Naive thymus-derived CD4-positive, alpha-beta T cell (primary cell): ENCODE measurements at regions not wholly inside any gene's neighbourhood (a gene's known extent, or its start where the extent isn't known, plus 50 kb on each side); places are given as distances from the start of the nearest gene placed in this dataset.

Experiments
- ATAC-seq: fragments of 150-1000 bp; cut with Tn5 transposase; 2 replicates; pipeline ENCODE4 v1.10.0; 2021; ENCODE audit warnings: mild to moderate bottlenecking, moderate library complexity
- CTCF ChIA-PET: fragments of 350-600 bp; sonication (Branson Sonifier 250); formaldehyde crosslinking; loops from one replicate; lab custom pipeline; 2021; ENCODE audit warnings: antibody characterized with exemption; lab: Charles Lee
- POLR2A ChIA-PET: fragments of 350-600 bp; sonication (Branson Sonifier 250); formaldehyde crosslinking; loops from one replicate; lab custom pipeline; 2021; ENCODE audit warnings: antibody characterized with exemption, inconsistent platforms; lab: Charles Lee
- DNase-seq, 9 donors: peaks; one replicate each; pipeline versions ENCODE4 v3.0.0 to v3.0.0-alpha.2; 2020 to 2022; ENCODE audit warnings: mixed read lengths in 1 of 9
- H3K27ac ChIP-seq: one replicate; pipeline ENCODE4 v1.7.0; 2013; ENCODE audit warnings: mild to moderate bottlenecking, low read depth, low read length, moderate library complexity
- H3K27me3 ChIP-seq, 2 donors: one replicate each; pipeline ENCODE4 v1.7.0; 2013; ENCODE audit warnings: low read length in 2 of 2, mild to moderate bottlenecking in 2 of 2, moderate library complexity in 2 of 2; ENCODE audit not compliant: control insufficient read depth in 2 of 2, insufficient read depth in 2 of 2
- H3K36me3 ChIP-seq, 3 experiments: 1 replicate in 2 of 3; 2 replicates in 1 of 3; pipeline ENCODE4 v1.7.0; 2013; ENCODE audit warnings: low read length in 3 of 3, mild to moderate bottlenecking in 3 of 3, moderate library complexity in 1 of 3; ENCODE audit not compliant: insufficient read depth in 3 of 3, control insufficient read depth in 2 of 3
- H3K4me1 ChIP-seq, 2 donors: one replicate each; pipeline ENCODE4 v1.7.0; 2013; ENCODE audit warnings: low read length in 2 of 2, mild to moderate bottlenecking in 2 of 2, moderate library complexity in 1 of 2; ENCODE audit not compliant: control insufficient read depth in 2 of 2, insufficient read depth in 2 of 2
- H3K4me3 ChIP-seq: 2 replicates; pipeline ENCODE4 v1.7.0; 2013; ENCODE audit warnings: mild to moderate bottlenecking, low read length
- H3K9me3 ChIP-seq, 3 experiments: 1 replicate in 2 of 3; 2 replicates in 1 of 3; pipeline ENCODE4 v1.7.0; 2013; ENCODE audit warnings: low read length in 3 of 3; ENCODE audit not compliant: control insufficient read depth in 2 of 3
- H3K27ac Mint-ChIP-seq, 9 donors: one replicate each; pipeline ENCODE4 v1.8.0; 2020 to 2022; ENCODE audit warnings: mixed read lengths in 9 of 9, mild to moderate bottlenecking in 8 of 9, moderate library complexity in 5 of 9, inconsistent platforms in 2 of 9
- H3K27me3 Mint-ChIP-seq, 5 donors: one replicate each; pipeline ENCODE4 v1.8.0; 2021 to 2022; ENCODE audit warnings: mixed read lengths in 5 of 5, mild to moderate bottlenecking in 1 of 5
- H3K36me3 Mint-ChIP-seq, 5 donors: one replicate each; pipeline ENCODE4 v1.8.0; 2020 to 2022; ENCODE audit warnings: mixed read lengths in 5 of 5, mild to moderate bottlenecking in 3 of 5, inconsistent platforms in 1 of 5
- H3K4me1 Mint-ChIP-seq, 7 donors: one replicate each; pipeline ENCODE4 v1.8.0; 2020 to 2022; ENCODE audit warnings: mixed read lengths in 7 of 7, mild to moderate bottlenecking in 3 of 7, inconsistent platforms in 1 of 7
- H3K4me3 Mint-ChIP-seq, 10 donors: one replicate each; pipeline ENCODE4 v1.8.0; 2020 to 2022; ENCODE audit warnings: mild to moderate bottlenecking in 10 of 10, mixed read lengths in 10 of 10, moderate library complexity in 6 of 10, inconsistent platforms in 2 of 10
- H3K9me3 Mint-ChIP-seq, 11 donors: one replicate each; pipeline ENCODE4 v1.8.0; 2020 to 2022; ENCODE audit warnings: mixed read lengths in 11 of 11, mild to moderate bottlenecking in 4 of 11, inconsistent platforms in 1 of 11, moderate library complexity in 1 of 11
- intact Hi-C, 2 donors: fragments of 100-400 bp; cut with micrococcal nuclease; formaldehyde crosslinking; loops; one replicate each; pipeline ENCODE4 v1.15.1; 2023

- no peaks in the 10 kb centered on the region for H3K4me1 ChIP-seq
- Mint-ChIP-seq H3K4me1 (no peaks in the 10 kb centered on the region), H3K9me3 (peaks cover 0 to 2% (median 0%) of the 10 kb centered on the region in 11 donors), H3K27me3 (peaks cover 0 to 23% (median 19%) of the 10 kb centered on the region in 5 donors), H3K36me3 (no peaks in the 10 kb centered on the region), H3K27ac (no peak overlapping the region), H3K4me3 (no peak overlapping the region)
- no peaks in the 10 kb centered on the region for H3K36me3 ChIP-seq
- no peaks in the 10 kb centered on the region for H3K27me3 ChIP-seq
- intact Hi-C loops: no loop called here
- CTCF ChIA-PET: interaction anchor here (0.7 kb wide), 1 partner anchor 31 kb away, joined by 4 read pairs; no protein-coding TSS in a partner anchor
- H3K27ac ChIP-seq: no peak overlapping the region
- H3K9me3 ChIP-seq: no peaks in the 10 kb centered on the region
- ATAC-seq (no peak), DNase-seq (no peak)
- no peak overlapping the region for H3K4me3 ChIP-seq
- POLR2A ChIA-PET: no interaction called here
Observed at GRCh38 chr1:170402476-170403311, 129.3 kb upstream of the GORAB start.

GRCh38 chr1:170407138-170407537 lies 124.8 kb upstream of the GORAB start:
- CTCF ChIA-PET: no interaction called here
- Histone ChIP-seq H3K36me3 (no peaks in the 10 kb centered on the region), H3K9me3 (no peaks in the 10 kb centered on the region), H3K27me3 (no peaks in the 10 kb centered on the region), H3K4me3 (no peak overlapping the region), H3K27ac (no peak overlapping the region), H3K4me1 (no peaks in the 10 kb centered on the region)
- POLR2A ChIA-PET: no interaction called here
- Mint-ChIP-seq H3K36me3 (no peaks in the 10 kb centered on the region), H3K4me1 (no peaks in the 10 kb centered on the region), H3K4me3 (no peak overlapping the region), H3K27me3 (peaks cover 0 to 26% (median 8%) of the 10 kb centered on the region in 5 donors), H3K9me3 (peaks cover 0 to 2% (median 0%) of the 10 kb centered on the region in 11 donors), H3K27ac (no peak overlapping the region)
- no peak for DNase-seq
- no peak for ATAC-seq
- intact Hi-C loops: no loop called here

GRCh38 chr1:170407581-170407980 lies 124.4 kb upstream of the GORAB start:
- Histone ChIP-seq H3K27ac (no peak overlapping the region), H3K9me3 (no peaks in the 10 kb centered on the region), H3K36me3 (no peaks in the 10 kb centered on the region), H3K4me3 (no peak overlapping the region), H3K27me3 (no peaks in the 10 kb centered on the region), H3K4me1 (no peaks in the 10 kb centered on the region)
- no peaks in the 10 kb centered on the region for H3K36me3 Mint-ChIP-seq
- H3K9me3 Mint-ChIP-seq: peaks cover 0 to 2% (median 0%) of the 10 kb centered on the region in 11 donors
- no peak overlapping the region for H3K27ac Mint-ChIP-seq
- ChIA-PET CTCF (no interaction called here), POLR2A (no interaction called here)
- intact Hi-C loops: no loop called here
- ATAC-seq (no peak), DNase-seq (no peak)
- no peak overlapping the region for H3K4me3 Mint-ChIP-seq
- H3K4me1 Mint-ChIP-seq: no peaks in the 10 kb centered on the region
- H3K27me3 Mint-ChIP-seq: peaks cover 0 to 27% (median 8%) of the 10 kb centered on the region in 5 donors

GRCh38 chr1:170410401-170411166 lies 121.4 kb upstream of the GORAB start:
- intact Hi-C loops: loop anchor here in 1 of 2 donors (10.0 kb wide), 1 partner anchor 64 kb away; no protein-coding TSS in a partner anchor
- Histone ChIP-seq H3K4me3 (no peak overlapping the region), H3K27me3 (no peaks in the 10 kb centered on the region), H3K9me3 (no peaks in the 10 kb centered on the region), H3K36me3 (no peaks in the 10 kb centered on the region), H3K4me1 (no peaks in the 10 kb centered on the region), H3K27ac (no peak overlapping the region)
- ChIA-PET POLR2A (no interaction called here), CTCF (no interaction called here)
- Mint-ChIP-seq H3K27me3 (peaks cover 0 to 38% (median 12%) of the 10 kb centered on the region in 5 donors), H3K27ac (peak overlapping the region in 1 of 9 donors; percentile 69), H3K4me1 (no peaks in the 10 kb centered on the region), H3K9me3 (peaks cover 0 to 2% (median 0%) of the 10 kb centered on the region in 11 donors), H3K36me3 (no peaks in the 10 kb centered on the region), H3K4me3 (no peak overlapping the region)
- ATAC-seq: no peak
- no peak for DNase-seq

GRCh38 chr1:170414989-170415709 lies 116.8 kb upstream of the GORAB start:
- Mint-ChIP-seq H3K4me1 (no peaks in the 10 kb centered on the region), H3K27ac (no peak overlapping the region), H3K4me3 (no peak overlapping the region), H3K27me3 (peaks cover 0 to 27% (median 12%) of the 10 kb centered on the region in 5 donors), H3K36me3 (peaks cover 0 to 4% (median 0%) of the 10 kb centered on the region in 5 donors), H3K9me3 (peaks cover 0 to 17% (median 10%) of the 10 kb centered on the region in 11 donors)
- Histone ChIP-seq H3K36me3 (no peaks in the 10 kb centered on the region), H3K4me1 (no peaks in the 10 kb centered on the region), H3K27ac (no peak overlapping the region), H3K4me3 (no peak overlapping the region), H3K27me3 (no peaks in the 10 kb centered on the region), H3K9me3 (no peaks in the 10 kb centered on the region)
- intact Hi-C loops: loop anchor here in 1 of 2 donors (10.0 kb wide), 1 partner anchor 60 kb away; no protein-coding TSS in a partner anchor
- no peak for ATAC-seq
- POLR2A ChIA-PET: no interaction called here
- DNase-seq: no peak
- CTCF ChIA-PET: no interaction called here

GRCh38 chr1:170415710-170416372 lies 116.1 kb upstream of the GORAB start:
- peaks cover 0 to 17% (median 10%) of the 10 kb centered on the region in 11 donors for H3K9me3 Mint-ChIP-seq
- H3K27ac ChIP-seq: no peak overlapping the region
- ChIA-PET POLR2A (no interaction called here), CTCF (no interaction called here)
- peaks cover 0 to 23% (median 12%) of the 10 kb centered on the region in 5 donors for H3K27me3 Mint-ChIP-seq
- intact Hi-C loops: loop anchor here in 1 of 2 donors (10.0 kb wide), 1 partner anchor 59 kb away; no protein-coding TSS in a partner anchor
- no peaks in the 10 kb centered on the region for H3K4me1 ChIP-seq
- ATAC-seq: no peak
- peaks cover 0 to 4% (median 0%) of the 10 kb centered on the region in 5 donors for H3K36me3 Mint-ChIP-seq
- no peaks in the 10 kb centered on the region for H3K36me3 ChIP-seq
- no peaks in the 10 kb centered on the region for H3K4me1 Mint-ChIP-seq
- no peak for DNase-seq
- no peak overlapping the region for H3K27ac Mint-ChIP-seq
- no peak overlapping the region for H3K4me3 Mint-ChIP-seq
- H3K27me3 ChIP-seq: no peaks in the 10 kb centered on the region
- H3K9me3 ChIP-seq: no peaks in the 10 kb centered on the region
- H3K4me3 ChIP-seq: no peak overlapping the region
